Cardiac muscle cell (in vitro differentiated cells and primary cell): ENCODE measurements at regions not wholly inside any gene's neighbourhood (a gene's known extent, or its start where the extent isn't known, plus 50 kb on each side); places are given as distances from the start of the nearest gene placed in this dataset.
A peak's percentile ranks its signal among the peaks of the same experiment; 100 is the strongest.

Source experiments
- DNase-seq, 2 donors: peaks; one replicate each; pipeline versions ENCODE4 v3.0.0 to v3.0.0-alpha.2; 2010 to 2017; ENCODE audit warnings: low read depth in 1 of 2, low spot score in 1 of 2
- H3K27ac ChIP-seq: fragments of 200-600 bp; sonication (generic); 2 replicates; pipeline ENCODE4 v1.5.1; 2016
- H3K27me3 ChIP-seq: fragments of 200-600 bp; sonication (generic); 2 replicates; pipeline ENCODE4 v1.6.0; 2016; ENCODE audit warnings: control low read depth
- H3K36me3 ChIP-seq: fragments of 200-600 bp; sonication (generic); 2 replicates; pipeline ENCODE4 v1.5.1; 2016; ENCODE audit warnings: control low read depth
- H3K4me1 ChIP-seq: fragments of 200-600 bp; sonication (generic); 2 replicates; pipeline ENCODE4 v1.8.1; 2017; ENCODE audit warnings: low read depth, mild to moderate bottlenecking, mixed run types
- H3K4me3 ChIP-seq: fragments of 200-600 bp; sonication (generic); 2 replicates; pipeline ENCODE4 v1.5.1; 2016; ENCODE audit warnings: mild to moderate bottlenecking
- H3K9me3 ChIP-seq: fragments of 200-600 bp; sonication (generic); 2 replicates; pipeline ENCODE4 v1.5.1; 2017; ENCODE audit warnings: low read depth, mild to moderate bottlenecking, control low read depth
- CTCF ChIP-seq: IDR thresholded peaks from 2 replicates; pipeline ENCODE4 v1.5.1; 2012; ENCODE audit warnings: low read depth, mild to moderate bottlenecking, low read length

- no peak overlapping the region for H3K27ac ChIP-seq
- no peaks in the 10 kb centered on the region for H3K9me3 ChIP-seq
- no peak for DNase-seq
- no peaks in the 10 kb centered on the region for H3K4me1 ChIP-seq
- H3K36me3 ChIP-seq: no peaks in the 10 kb centered on the region
- TF ChIP-seq CTCF: no peak
- no peaks in the 10 kb centered on the region for H3K27me3 ChIP-seq
- no peak overlapping the region for H3K4me3 ChIP-seq
Measured at GRCh38 chr3:106719077-106719476, 658.2 kb upstream of the CCDC54 start.

GRCh38 chr3:106719583-106719982, 657.7 kb upstream of the CCDC54 start:
- no peak for TF ChIP-seq CTCF
- Histone ChIP-seq H3K9me3 (no peaks in the 10 kb centered on the region), H3K36me3 (no peaks in the 10 kb centered on the region), H3K27ac (no peak overlapping the region), H3K4me3 (no peak overlapping the region), H3K27me3 (no peaks in the 10 kb centered on the region), H3K4me1 (no peaks in the 10 kb centered on the region)
- DNase-seq: no peak

- H3K9me3 ChIP-seq: no peaks in the 10 kb centered on the region
- H3K27ac ChIP-seq: no peak overlapping the region
- no peaks in the 10 kb centered on the region for H3K27me3 ChIP-seq
- no peak for DNase-seq
- H3K4me3 ChIP-seq: no peak overlapping the region
- no peaks in the 10 kb centered on the region for H3K4me1 ChIP-seq
- no peak for TF ChIP-seq CTCF
- H3K36me3 ChIP-seq: no peaks in the 10 kb centered on the region
Measured at GRCh38 chr3:106720510-106720909, 656.7 kb upstream of the CCDC54 start.

GRCh38 chr3:106725566-106725965, 651.7 kb upstream of the CCDC54 start:
- Histone ChIP-seq H3K36me3 (no peaks in the 10 kb centered on the region), H3K4me1 (no peaks in the 10 kb centered on the region), H3K27ac (no peak overlapping the region), H3K9me3 (no peaks in the 10 kb centered on the region), H3K27me3 (no peaks in the 10 kb centered on the region), H3K4me3 (no peak overlapping the region)
- no peak for DNase-seq
- no peak for TF ChIP-seq CTCF

- Histone ChIP-seq H3K27me3 (no peaks in the 10 kb centered on the region), H3K36me3 (no peaks in the 10 kb centered on the region), H3K4me1 (no peaks in the 10 kb centered on the region), H3K27ac (no peak overlapping the region), H3K4me3 (no peak overlapping the region), H3K9me3 (no peaks in the 10 kb centered on the region)
- TF ChIP-seq CTCF: no peak
- DNase-seq: peak in 1 of 2 donors; percentile 97
Measured at GRCh38 chr3:106728315-106729098, 648.7 kb upstream of the CCDC54 start.
